Parathyroid adenoma (tissue), 2 donors: ENCODE measurements at regions not wholly inside any gene's neighbourhood (a gene's known extent, or its start where the extent isn't known, plus 50 kb on each side); places are given as distances from the start of the nearest gene placed in this dataset.

ENCODE experiments used
- H2AFZ ChIP-seq: fragments of 300-600 bp; sonication (generic); one replicate; pipeline ENCODE4 v1.7.0; 2017; ENCODE audit warnings: antibody characterized with exemption, mild to moderate bottlenecking
- H3K27ac ChIP-seq: fragments of 300-600 bp; sonication (generic); one replicate; pipeline ENCODE4 v1.7.0; 2017
- H3K27me3 ChIP-seq: fragments of 300-600 bp; sonication (generic); one replicate; pipeline ENCODE4 v1.7.0; 2017; ENCODE audit warnings: low read length; ENCODE audit not compliant: control insufficient read depth, insufficient read depth
- H3K36me3 ChIP-seq: fragments of 300-600 bp; sonication (generic); one replicate; pipeline ENCODE4 v1.7.0; 2017; ENCODE audit warnings: low read length; ENCODE audit not compliant: control insufficient read depth, insufficient read depth
- H3K4me1 ChIP-seq: fragments of 300-600 bp; sonication (generic); one replicate; pipeline ENCODE4 v1.7.0; 2017; ENCODE audit warnings: control low read depth
- H3K4me2 ChIP-seq: fragments of 300-600 bp; sonication (generic); one replicate; pipeline ENCODE4 v1.7.0; 2017; ENCODE audit warnings: low read length
- H3K4me3 ChIP-seq: fragments of 300-600 bp; sonication (generic); one replicate; pipeline ENCODE4 v1.7.0; 2017; ENCODE audit warnings: low read depth, low read length
- H3K79me2 ChIP-seq: fragments of 300-600 bp; sonication (generic); one replicate; pipeline ENCODE4 v1.7.0; 2017; ENCODE audit warnings: control low read depth
- H3K9ac ChIP-seq: fragments of 300-600 bp; sonication (generic); one replicate; pipeline ENCODE4 v1.7.0; 2017; ENCODE audit warnings: mild to moderate bottlenecking
- H3K9me3 ChIP-seq: fragments of 300-600 bp; sonication (generic); one replicate; pipeline ENCODE4 v1.7.0; 2017; ENCODE audit warnings: low read length; ENCODE audit not compliant: control insufficient read depth
- TF ChIP-seq, protein P1 (sequence below): fragments of 300-600 bp; sonication (generic); IDR thresholded peaks from one replicate; pipeline ENCODE4 v1.7.0; 2017; ENCODE audit warnings: antibody characterized with exemption, mild to moderate bottlenecking
- donor health status: primary hyperparathyroidism.

DNA sequence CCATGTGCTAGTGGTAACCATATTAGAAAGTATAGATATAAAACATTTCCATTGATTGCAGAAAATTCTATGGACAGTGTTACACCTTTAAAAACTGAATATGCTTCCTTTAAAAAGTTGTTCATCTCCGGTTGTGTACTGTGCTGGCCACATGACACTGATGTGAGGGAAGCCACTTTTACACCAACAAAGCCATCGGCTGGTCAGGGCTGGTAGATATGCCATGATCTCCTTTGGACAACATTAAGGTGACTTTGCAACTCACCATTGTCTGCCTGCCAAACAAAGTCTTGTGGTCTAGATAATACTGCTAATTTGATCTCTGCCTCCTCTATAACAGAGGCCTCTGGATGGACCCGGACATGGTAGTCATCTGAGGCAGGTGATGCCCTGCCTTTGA is 156.0 kb upstream of the RARB start:
- H3K27me3 ChIP-seq, result no peaks in the 10 kb centered on the region
- H3K4me1 ChIP-seq, result no peaks in the 10 kb centered on the region
- H3K9ac ChIP-seq, result no peak overlapping the region
- no peaks in the 10 kb centered on the region for H3K79me2 ChIP-seq
- TF ChIP-seq, protein P1, sequence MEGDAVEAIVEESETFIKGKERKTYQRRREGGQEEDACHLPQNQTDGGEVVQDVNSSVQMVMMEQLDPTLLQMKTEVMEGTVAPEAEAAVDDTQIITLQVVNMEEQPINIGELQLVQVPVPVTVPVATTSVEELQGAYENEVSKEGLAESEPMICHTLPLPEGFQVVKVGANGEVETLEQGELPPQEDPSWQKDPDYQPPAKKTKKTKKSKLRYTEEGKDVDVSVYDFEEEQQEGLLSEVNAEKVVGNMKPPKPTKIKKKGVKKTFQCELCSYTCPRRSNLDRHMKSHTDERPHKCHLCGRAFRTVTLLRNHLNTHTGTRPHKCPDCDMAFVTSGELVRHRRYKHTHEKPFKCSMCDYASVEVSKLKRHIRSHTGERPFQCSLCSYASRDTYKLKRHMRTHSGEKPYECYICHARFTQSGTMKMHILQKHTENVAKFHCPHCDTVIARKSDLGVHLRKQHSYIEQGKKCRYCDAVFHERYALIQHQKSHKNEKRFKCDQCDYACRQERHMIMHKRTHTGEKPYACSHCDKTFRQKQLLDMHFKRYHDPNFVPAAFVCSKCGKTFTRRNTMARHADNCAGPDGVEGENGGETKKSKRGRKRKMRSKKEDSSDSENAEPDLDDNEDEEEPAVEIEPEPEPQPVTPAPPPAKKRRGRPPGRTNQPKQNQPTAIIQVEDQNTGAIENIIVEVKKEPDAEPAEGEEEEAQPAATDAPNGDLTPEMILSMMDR, result no peak
- no peak overlapping the region for H2AFZ ChIP-seq
- H3K27ac ChIP-seq, result no peak overlapping the region
- no peaks in the 10 kb centered on the region for H3K9me3 ChIP-seq
- H3K4me2 ChIP-seq, result no peak overlapping the region
- no peaks in the 10 kb centered on the region for H3K36me3 ChIP-seq
- no peak overlapping the region for H3K4me3 ChIP-seq

DNA sequence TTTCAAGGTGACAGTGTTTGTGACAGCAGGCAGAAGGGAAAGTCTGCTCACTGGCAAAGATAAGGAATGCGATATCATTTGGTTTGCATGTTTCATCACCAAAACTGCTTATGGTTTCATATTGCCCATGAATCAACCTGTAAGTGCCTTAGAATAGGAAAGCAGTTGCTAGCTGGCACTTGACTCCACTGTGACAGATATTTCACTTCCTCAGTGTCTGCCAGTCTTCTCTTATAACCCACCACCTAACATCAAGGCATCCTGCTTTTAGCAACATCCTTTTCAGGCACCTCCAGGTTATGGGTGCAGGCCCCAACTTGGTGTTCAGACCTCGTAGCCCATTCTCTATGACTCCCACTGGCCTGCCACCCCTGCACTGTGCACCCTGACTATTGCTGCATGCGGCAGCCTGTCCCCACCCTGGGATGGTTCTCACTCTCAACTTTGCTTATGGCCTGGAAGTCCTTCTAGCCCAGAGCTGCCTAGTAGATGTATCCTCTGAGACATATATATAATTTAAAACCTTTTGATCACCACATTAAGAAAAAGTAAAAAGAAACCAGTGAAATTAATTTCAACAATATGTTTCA is 154.4 kb upstream of the RARB start:
- Histone ChIP-seq H3K4me2 (no peak overlapping the region), H3K4me3 (no peak overlapping the region), H2AFZ (no peak overlapping the region), H3K79me2 (no peaks in the 10 kb centered on the region), H3K9ac (no peak overlapping the region), H3K27ac (no peak overlapping the region), H3K9me3 (no peaks in the 10 kb centered on the region), H3K4me1 (no peaks in the 10 kb centered on the region), H3K36me3 (no peaks in the 10 kb centered on the region), H3K27me3 (no peaks in the 10 kb centered on the region)
- TF ChIP-seq, protein P1, result no peak

DNA sequence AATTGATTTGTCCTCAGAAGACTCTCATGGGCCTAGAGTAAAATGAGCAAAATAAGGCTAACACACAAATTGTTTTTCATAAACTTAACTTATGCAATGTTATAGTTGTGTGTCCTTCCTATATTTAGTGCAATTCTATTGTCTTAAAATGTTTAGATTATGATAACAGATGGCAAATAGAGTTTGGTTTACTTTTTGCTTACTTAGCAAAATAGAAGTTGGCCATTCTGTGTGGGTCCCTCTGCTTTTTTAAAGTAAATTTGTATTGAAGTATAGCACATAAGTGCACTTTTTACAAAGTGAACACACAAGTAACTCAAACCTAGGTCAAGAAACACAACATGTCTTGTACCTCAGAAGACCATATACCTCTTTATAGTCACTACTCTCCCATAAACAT is 150.6 kb upstream of the RARB start:
- H3K9ac ChIP-seq, result no peak overlapping the region
- H3K27ac ChIP-seq, result no peak overlapping the region
- H3K36me3 ChIP-seq, result no peaks in the 10 kb centered on the region
- H3K4me2 ChIP-seq, result no peak overlapping the region
- no peak overlapping the region for H3K4me3 ChIP-seq
- H3K79me2 ChIP-seq, result no peaks in the 10 kb centered on the region
- no peaks in the 10 kb centered on the region for H3K27me3 ChIP-seq
- TF ChIP-seq, protein P1, result no peak
- no peaks in the 10 kb centered on the region for H3K4me1 ChIP-seq
- no peak overlapping the region for H2AFZ ChIP-seq
- H3K9me3 ChIP-seq, result no peaks in the 10 kb centered on the region

DNA sequence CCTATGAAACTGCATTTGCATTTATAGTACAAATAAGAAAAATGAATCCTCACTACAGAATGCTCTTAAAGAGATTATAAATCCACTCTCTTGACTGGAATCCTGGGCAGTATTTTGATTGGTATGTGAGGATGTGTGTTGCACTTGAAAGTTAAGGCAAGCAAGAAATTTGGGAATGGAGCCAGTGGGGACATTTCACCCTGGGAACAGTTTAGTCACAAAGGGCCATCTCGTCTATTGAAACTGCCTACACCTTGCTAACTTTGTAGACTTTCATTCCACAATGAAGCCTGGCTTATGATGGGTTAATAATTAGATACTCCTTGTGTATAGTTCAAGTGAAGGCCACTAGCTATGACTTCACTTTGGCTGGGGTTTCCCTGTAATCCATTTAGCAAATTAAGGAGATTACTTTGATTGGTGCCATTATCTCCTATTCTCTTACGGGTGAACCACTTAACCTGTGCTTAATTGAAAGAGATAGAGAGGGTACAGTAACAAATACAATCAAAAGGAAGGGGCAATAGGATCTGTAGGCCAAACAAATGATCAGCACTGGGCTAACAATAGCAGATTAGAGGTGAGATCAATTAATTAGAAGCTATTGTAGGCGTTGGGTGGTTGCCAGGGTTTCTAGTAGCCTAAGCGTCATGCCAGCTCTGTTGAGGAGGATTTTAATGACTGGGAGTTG is 146.9 kb upstream of the RARB start:
- Histone ChIP-seq H3K27me3 (no peaks in the 10 kb centered on the region), H3K27ac (no peak overlapping the region), H3K79me2 (no peaks in the 10 kb centered on the region), H3K4me2 (no peak overlapping the region), H3K4me3 (no peak overlapping the region), H3K9ac (no peak overlapping the region), H3K9me3 (no peaks in the 10 kb centered on the region), H3K4me1 (no peaks in the 10 kb centered on the region), H2AFZ (no peak overlapping the region), H3K36me3 (no peaks in the 10 kb centered on the region)
- TF ChIP-seq, protein P1, result no peak

DNA sequence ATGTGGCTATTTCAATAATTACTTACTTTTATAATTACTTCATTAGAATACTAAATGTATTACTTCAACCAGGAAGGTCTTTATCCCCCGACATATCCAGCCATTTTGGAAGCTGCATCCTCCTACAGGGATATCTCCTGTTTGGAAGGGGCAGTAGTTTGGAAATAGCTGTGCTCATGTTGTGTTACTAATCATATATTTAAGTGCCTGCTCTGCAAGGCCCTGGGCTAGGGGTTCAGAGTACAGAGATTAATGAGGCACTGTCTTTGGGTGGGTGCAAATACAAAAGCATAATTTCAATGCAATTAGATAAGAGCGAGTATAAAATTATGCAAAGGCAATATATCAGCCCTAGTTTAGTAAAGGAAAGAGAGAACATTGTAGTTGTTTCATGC is 146.3 kb upstream of the RARB start:
- H3K27me3 ChIP-seq, result no peaks in the 10 kb centered on the region
- no peak overlapping the region for H3K9ac ChIP-seq
- TF ChIP-seq, protein P1, result no peak
- no peak overlapping the region for H2AFZ ChIP-seq
- no peak overlapping the region for H3K27ac ChIP-seq
- no peaks in the 10 kb centered on the region for H3K9me3 ChIP-seq
- no peaks in the 10 kb centered on the region for H3K4me1 ChIP-seq
- H3K79me2 ChIP-seq, result no peaks in the 10 kb centered on the region
- no peaks in the 10 kb centered on the region for H3K36me3 ChIP-seq
- no peak overlapping the region for H3K4me3 ChIP-seq
- no peak overlapping the region for H3K4me2 ChIP-seq
